C1 segment of cervical spinal cord (tissue), 14 donors: ENCODE measurements at regions not wholly inside any gene's neighbourhood (a gene's known extent, or its start where the extent isn't known, plus 50 kb on each side); places are given as distances from the start of the nearest gene placed in this dataset.

ENCODE experiments used
- DNase-seq, 14 donors: peaks; one replicate each; lab custom pipeline; 2025; lab: John Stamatoyannopoulos, UW

- DNase-seq: no peak
These were observed 52.5 kb downstream of the KCNF1 start for GRCh38 chr2:10964052-10964790.

GRCh38 chr2:10965241-10965843 lies 53.6 kb downstream of the KCNF1 start:
- DNase-seq: no peak

DNA sequence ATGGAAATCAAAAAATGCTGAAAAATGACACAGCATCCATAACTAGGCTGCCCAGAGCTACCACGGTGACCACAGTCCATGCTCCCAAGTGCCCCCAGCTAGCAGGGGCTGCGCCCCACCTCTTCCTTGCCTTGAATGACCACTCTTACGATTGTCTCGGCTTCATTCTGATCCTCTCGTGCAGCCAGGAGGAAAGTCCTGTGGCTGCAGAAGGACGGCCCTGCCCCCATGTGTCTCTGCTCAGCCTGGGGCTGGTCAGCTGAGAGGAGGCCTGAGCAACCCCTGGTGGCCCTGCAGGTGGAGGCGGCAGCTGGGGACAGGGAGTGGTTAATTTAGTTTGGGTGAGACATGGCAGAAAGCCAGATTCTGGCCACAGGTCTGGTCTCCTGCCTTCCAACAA lies 54.3 kb downstream of the KCNF1 start:
- DNase-seq: no peak

GRCh38 chr2:10966741-10967140 lies 55.0 kb downstream of the KCNF1 start:
- no peak for DNase-seq

DNA sequence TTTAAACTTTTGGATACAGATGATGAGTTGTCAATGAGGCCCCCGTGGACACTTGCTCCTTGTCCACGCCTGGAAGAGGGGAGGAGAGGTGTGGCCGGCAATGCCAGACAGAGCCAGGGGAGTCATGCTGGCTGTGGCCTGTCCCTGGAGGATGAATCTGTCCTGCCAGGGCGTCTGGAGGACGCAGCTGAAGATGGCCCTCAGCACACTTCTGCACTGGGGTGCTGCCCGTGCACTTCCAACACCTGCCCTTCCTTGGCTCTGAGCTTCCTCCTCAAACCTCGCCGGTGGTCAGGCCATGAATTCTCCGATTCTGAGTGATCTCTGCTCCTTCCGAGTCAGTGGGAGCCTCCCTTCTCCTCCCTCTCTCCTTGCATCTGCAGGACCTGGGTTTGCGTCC lies 56.4 kb downstream of the KCNF1 start:
- DNase-seq: no peak

DNA sequence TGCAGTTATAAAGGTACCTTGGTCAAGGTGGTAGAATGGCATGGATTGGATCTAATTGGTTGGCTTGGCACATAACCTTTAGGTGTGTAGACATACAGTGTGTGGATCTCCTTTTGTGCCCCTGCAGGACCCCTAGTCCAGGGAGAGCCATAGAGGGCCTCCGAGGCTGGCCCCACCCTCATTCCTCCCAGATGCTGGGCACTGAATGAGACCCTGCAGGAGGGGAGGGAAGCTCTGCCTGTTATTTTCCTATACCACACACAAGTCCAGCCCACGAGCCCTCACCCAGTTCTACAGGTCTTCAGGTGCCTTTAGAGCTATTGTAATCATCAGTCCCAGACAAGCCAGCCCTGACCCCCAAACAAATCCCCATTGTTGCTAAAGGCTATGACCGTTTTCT lies 58.9 kb downstream of the KCNF1 start:
- no peak for DNase-seq

- DNase-seq: no peak
These were observed 59.6 kb downstream of the KCNF1 start for GRCh38 chr2:10971161-10971887.

- no peak for DNase-seq
These were observed 60.1 kb downstream of the KCNF1 start for GRCh38 chr2:10971888-10972260.

GRCh38 chr2:10972683-10973433 lies 61.1 kb downstream of the KCNF1 start:
- no peak for DNase-seq

GRCh38 chr2:10973766-10974165 lies 62.0 kb downstream of the KCNF1 start:
- DNase-seq: no peak

- DNase-seq: no peak
These were observed 65.3 kb downstream of the KCNF1 start for GRCh38 chr2:10977003-10977402.

- no peak for DNase-seq
These were observed 65.9 kb downstream of the KCNF1 start for GRCh38 chr2:10977621-10978020.

DNA sequence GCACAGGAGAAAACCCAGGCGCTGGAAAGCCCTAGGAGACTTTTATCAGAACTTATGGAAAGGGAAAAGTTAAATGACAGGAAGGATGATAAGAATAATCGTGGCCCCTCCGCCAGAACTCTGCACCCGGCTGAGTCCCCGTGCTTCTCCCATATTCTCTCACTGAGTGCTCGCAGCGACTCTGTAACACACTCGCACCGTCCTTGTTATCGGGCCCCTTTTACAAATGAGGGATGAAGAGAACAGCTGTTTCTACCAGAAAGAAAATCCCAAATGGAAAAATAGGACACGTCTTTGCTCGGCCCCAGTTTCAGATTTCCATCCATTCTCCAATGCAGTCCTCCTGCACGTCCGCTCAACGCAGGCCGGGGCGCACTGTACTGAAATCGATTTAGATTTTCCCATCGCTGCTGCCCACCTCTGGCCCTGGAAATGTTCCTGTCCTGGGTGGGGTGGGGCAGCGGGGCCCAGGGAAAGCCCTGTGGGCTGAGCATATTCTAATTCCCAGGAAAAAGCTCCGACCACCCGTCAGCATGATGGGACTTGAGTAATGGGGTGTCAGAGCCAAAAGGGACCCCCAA lies 66.4 kb downstream of the KCNF1 start:
- no peak for DNase-seq

DNA sequence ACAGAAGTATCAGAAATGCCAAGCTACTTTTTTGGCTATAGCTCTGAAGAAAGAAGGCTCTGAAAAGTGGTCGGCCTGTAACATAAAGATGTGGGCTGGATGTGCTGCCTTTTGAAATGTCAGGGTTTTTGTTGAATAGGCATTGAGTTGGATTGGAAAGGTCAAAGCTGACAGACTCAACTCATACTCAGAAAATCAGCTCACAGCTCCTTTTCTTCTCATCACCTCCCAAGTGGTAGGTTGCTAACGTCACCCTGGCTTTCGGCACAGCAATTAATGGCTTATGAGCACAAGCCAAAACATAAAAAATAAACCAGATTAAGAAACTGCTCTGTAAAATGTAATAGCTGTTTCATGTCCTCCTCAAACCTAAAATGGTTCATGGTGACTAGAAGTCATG lies 68.3 kb downstream of the KCNF1 start:
- DNase-seq: no peak

- no peak for DNase-seq
These were observed 69.2 kb downstream of the KCNF1 start for GRCh38 chr2:10980886-10981425.

- DNase-seq: no peak
These were observed 69.7 kb downstream of the KCNF1 start for GRCh38 chr2:10981451-10981850.

DNA sequence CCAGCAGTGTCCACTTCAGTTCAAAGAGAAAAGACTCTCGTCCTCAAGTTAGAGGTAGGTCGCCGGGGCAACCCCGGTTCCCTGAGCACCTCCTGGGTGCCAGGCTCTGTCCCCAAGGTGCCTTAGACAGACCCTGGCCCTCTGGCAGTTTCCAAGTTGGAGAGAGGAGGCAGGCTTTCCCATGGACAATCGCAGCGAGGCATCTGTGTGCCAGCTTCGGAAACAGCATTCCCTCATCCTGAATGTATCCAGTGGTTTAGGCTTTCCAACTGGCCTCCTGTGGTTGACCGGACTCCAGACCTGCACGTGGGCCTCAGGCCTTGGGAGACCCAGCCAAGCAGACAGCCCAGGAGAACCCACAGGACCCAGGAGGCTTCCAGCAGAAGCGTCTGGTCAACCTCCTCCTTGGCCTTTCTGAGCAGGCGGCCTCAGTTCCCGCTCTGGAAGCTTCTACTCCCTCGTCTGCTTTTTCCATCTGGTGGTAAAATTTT lies 70.3 kb downstream of the KCNF1 start:
- no peak for DNase-seq

DNA sequence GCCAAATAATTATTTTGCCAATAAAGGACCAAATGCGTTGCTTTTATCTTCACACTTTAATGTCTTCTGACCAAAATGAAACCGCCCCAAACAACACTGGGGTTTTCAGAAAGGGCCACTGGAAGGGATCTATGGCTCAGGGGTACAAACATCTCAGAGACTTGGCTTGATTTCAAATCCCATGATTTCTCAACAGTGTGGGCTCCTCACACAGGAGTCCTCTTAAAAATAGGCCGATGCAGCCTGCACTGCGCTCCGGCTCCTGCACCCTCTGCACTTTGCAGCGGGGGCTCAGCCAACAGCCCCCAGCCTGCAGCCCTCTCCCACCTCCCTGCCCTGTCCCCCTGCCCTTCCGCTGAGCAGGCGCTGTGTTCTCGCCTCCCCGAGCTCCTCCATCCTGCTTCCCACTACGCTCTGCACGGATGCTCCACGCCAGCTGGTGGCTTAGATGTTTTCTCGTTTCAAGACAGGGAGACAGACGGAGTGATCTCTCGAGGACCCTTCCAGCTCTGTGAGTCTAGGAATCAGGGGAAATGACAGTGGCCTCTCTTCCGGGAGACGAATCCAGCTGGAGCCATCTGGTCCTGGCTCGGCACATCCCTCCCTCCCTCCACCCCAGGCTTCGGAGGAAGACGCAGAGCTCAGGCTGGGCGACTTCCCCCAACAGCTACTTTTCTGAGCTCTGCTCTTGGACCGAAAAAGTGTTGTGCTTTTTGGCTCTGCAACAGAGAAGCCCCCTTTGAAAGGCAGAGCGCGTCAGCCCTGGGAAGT lies 71.4 kb downstream of the KCNF1 start:
- peak in 1 of 14 donors; percentile 25 for DNase-seq

- DNase-seq: no peak
These were observed 72.0 kb downstream of the KCNF1 start for GRCh38 chr2:10983711-10984110.

DNA sequence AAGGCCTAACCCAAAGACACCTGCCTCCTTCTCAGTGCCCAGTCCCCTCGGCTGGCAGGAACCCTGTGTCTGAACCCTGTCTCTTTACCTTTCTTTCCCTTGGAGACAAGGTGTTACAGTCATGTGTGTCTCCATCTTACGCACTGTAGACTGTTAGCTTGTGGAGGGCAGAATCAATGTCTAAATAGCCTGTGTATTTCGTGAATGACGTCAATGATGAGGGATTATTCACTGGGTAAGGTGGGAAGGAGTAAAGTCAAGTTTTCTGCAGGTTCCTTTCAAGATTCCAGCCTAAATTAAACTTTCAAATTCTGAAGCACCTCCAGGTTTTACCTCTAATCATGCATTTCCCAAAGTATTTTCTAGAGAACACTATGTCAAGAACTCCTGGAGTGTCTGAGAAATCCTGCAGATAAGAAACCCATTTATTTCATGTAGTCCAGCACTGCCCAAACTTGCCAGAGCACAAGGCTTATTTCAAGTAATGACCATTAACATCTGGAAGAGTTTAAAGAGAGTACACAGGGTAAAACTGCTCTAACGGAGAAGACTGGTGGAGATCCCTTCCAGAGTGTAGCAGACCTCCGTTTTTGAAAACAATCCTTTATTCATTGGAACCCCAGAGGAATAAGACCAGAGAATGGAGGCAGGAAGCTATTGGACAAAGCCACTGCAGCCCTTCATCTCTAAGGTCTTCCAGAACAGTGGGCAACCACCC lies 72.8 kb downstream of the KCNF1 start:
- no peak for DNase-seq
